ENCODE measurements at regions not wholly inside any gene's neighbourhood (a gene's known extent, or its start where the extent isn't known, plus 50 kb on each side); places are given as distances from the start of the nearest gene placed in this dataset.

DNA sequence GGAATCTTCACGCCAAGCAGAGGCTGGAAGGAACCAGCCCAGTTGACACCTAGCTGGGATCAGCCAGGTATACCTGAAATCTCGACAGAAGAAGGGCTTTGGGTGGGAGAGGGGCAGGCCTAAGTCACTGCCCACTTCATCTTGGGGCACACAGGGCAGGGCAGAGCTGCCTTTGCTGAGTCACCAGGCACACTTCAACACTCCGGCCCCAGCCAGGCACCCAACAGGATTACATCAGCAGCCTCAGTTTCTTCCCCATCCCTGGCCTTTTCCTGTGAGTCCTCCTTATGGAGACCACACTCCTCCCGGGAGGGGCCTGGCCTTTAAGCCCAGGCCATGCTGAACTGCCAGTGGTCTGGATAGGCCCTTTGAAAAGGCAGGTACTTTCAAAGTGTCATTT, 201.7 kb upstream of the HS6ST1 start:
- TF ChIP-seq CTCF (IDR thresholded peaks at IDR 0.05) (no peak), EZH2 (IDR thresholded peaks at IDR 0.05) (no peak)

Measured in neural progenitor cell (in vitro differentiated cells).